OCI-LY1 (cell line): ENCODE measurements at regions not wholly inside any gene's neighbourhood (a gene's known extent, or its start where the extent isn't known, plus 50 kb on each side); places are given as distances from the start of the nearest gene placed in this dataset.
"Not testable (repeated sequence)": the region's sequence is repeated elsewhere in the genome, so short reads cannot be mapped to it uniquely, and the experiment has no call there.

Source experiments
- EZH2 ChIP-seq: fragments of 200-600 bp; sonication (generic), shearing (Covaris generic); IDR thresholded peaks from 2 replicates; pipeline ENCODE4 v1.8.0; 2017; ENCODE audit warnings: borderline replicate concordance, mixed run types, mild to moderate bottlenecking, antibody characterized with exemption, low read length, moderate library complexity, mixed read lengths
- TF ChIP-seq, protein P1 (sequence below): fragments of 200-600 bp; sonication (generic), shearing (Covaris generic); IDR thresholded peaks from 2 replicates; pipeline ENCODE4 v1.5.1; 2017; ENCODE audit warnings: mild to moderate bottlenecking, antibody characterized with exemption, low read length, moderate library complexity, mixed read lengths

DNA sequence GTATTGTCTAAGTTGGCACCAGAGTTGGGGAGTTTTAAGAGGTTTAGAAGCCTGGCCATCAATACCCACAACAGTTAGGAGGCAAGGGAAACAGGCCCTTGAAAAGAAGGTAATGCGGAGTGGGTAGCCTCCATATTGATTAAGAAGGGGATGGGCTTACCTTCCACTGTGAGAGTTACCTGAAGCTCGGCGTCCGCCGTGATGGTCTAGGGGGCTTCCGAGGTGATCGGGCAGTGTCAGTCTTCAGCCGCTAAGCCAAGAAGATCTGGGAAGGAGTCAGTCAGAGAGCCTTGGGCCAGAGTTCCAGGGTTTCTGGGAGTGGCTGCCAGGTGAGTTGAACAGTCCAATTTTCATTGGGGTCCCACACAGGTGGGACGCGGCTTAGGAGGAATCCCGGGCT lies 1085.8 kb downstream of the PCDH9 start:
- not testable (repeated sequence) for TF ChIP-seq EZH2
- TF ChIP-seq, protein P1, sequence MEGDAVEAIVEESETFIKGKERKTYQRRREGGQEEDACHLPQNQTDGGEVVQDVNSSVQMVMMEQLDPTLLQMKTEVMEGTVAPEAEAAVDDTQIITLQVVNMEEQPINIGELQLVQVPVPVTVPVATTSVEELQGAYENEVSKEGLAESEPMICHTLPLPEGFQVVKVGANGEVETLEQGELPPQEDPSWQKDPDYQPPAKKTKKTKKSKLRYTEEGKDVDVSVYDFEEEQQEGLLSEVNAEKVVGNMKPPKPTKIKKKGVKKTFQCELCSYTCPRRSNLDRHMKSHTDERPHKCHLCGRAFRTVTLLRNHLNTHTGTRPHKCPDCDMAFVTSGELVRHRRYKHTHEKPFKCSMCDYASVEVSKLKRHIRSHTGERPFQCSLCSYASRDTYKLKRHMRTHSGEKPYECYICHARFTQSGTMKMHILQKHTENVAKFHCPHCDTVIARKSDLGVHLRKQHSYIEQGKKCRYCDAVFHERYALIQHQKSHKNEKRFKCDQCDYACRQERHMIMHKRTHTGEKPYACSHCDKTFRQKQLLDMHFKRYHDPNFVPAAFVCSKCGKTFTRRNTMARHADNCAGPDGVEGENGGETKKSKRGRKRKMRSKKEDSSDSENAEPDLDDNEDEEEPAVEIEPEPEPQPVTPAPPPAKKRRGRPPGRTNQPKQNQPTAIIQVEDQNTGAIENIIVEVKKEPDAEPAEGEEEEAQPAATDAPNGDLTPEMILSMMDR: not testable (repeated sequence)
